NCI-H1694 (cell line): ENCODE measurements at regions not wholly inside any gene's neighbourhood (a gene's known extent, or its start where the extent isn't known, plus 50 kb on each side); places are given as distances from the start of the nearest gene placed in this dataset.

Experiments used
- DNase-seq: peaks from one replicate; lab custom pipeline; 2025; lab: John Stamatoyannopoulos, UW

DNA sequence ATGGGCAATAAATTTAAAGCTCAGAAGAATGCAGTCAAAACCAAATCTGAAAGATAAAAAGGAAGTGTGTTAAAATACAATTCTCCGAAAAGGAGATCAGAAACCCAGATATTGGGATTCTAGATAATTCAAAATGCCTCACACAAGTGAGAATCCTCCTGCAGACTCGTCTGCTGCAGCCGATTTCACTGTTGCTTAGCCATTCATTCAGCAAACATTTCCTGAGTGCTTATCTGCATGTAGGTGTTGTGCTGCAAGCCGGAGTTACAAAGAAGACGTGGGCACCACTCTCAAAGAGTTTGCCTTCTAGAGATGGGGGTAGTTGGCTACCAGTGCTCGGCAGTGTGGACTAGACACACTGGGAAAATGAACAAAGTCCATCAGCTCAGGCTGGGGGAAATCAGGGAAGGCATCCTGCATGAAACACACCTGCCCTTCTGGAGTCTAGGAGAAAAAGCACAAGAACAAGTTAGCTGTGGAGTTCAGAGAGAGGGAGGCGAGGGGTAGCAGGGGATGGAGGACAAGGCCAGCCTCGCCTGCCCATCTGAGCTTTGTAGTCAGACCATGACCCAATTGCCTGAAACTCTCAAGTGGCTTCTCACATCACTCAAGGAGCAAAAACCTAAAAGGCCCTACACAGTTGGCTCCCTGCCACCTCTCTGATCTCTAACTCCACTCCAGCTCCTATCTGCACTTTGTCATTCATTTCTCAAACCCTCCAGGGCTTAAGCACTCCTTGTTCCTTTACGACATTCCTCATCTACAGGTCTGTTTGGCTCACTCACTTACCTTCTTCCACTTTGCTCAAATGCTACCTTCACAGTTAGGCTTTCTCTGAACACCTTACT, 310.0 kb upstream of the DDHD1 start:
- no peak for DNase-seq

DNA sequence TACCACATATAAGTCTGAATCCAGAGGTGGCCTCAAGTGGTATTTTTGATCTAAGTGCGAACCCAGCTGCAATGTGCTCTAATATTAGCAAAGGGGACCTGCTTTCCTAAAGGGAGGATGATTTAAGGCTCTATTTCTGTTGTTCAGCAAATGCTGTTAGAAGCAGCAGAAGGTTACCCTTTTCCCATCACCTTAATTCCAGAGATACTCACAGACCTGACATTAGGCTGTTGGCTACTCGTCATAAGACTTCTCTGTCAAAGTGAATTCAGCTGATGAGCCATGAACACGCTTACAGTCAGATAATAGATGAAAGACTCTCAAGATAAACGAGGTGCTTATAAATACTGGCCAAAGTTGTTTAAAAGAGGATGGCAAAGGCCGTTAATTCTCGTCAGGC, 308.7 kb upstream of the DDHD1 start:
- no peak for DNase-seq

DNA sequence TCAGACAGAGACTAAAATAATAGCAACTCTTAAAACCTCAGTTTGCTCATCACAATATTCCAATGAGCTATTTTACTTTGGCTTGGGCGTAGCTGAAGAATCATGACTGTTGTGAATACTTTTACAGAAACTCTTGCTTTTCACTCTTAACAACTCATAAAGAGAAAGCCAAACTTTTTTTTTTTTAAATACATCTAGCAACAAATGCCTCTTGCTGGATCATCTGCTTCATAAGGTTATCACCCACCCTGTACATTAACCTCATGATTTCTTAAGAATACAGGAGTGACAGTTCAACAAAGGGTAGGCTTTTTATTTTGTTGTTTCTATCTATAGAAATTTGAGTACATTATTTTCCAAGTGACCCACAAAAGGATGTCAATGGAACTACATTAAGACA, 307.4 kb upstream of the DDHD1 start:
- no peak for DNase-seq

DNA sequence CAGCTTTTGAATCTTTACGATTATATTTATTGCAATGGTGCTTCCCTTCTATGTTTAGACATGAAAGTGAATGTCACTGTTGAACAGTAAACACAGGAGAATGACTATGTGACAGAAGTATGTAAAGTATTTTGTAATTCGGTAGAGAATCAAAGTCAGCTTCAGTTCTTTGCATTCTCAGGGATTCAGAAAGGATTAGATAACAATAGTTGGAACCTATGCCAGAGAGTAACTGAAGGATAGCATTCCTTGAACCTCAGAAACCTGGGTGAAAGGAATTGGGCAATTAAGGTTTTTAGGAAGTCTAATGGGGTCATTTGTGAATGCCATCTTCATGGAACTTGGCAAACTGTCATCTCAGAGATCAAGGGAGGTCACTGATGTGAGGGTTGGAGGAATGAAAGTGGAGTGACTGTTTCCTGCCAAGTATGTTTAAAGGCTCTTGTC, 305.3 kb upstream of the DDHD1 start:
- no peak for DNase-seq

DNA sequence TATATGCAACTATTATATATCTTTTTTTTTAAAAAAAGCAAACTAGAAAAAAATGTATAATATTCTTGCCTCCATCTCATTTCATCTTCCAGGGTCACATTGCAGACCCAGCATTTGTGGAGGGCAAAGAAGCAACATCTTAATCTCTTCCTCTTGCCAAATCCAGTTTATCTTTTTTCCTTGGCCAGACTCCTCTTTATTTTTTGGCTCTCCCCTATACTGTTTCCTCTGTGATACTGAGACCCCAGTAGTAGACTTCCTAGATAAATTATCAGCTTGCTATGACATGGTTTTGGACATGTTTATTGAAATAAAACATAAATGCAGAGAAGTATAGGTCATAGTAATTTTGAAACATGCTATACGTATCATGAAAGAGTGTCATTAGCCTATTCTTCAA, 303.8 kb upstream of the DDHD1 start:
- DNase-seq: no peak

DNA sequence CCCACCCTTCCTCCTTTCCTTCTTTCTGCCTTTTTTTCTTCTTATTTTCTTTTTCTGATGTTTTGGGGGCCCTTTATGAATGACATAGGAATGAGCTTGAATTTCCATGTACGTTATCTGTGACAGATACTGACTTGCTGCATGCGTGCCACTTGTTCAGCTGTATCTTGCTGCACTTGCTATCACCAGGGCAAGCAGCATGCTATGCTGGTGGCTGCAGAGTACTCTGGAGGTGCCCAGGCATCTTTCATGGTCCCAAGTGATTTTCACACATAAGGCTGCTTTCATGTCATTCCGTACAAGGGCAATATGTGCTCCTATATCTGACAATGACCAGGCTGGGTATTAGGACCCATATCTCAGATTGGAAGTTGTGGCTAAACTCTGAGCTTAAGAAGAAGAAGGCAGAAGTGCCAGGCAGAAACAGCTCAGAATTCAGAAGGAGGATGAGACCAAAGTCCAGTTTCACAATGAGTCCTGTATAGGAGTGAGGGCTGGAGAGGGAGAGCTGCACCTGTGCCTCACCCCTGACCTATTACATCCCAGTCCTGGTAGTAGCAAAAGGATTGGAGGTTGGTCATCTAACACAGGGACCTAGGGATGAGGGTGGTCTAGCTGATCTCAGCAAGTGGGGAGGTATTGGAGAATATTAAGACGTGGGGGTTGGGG, 299.0 kb upstream of the DDHD1 start:
- no peak for DNase-seq

DNA sequence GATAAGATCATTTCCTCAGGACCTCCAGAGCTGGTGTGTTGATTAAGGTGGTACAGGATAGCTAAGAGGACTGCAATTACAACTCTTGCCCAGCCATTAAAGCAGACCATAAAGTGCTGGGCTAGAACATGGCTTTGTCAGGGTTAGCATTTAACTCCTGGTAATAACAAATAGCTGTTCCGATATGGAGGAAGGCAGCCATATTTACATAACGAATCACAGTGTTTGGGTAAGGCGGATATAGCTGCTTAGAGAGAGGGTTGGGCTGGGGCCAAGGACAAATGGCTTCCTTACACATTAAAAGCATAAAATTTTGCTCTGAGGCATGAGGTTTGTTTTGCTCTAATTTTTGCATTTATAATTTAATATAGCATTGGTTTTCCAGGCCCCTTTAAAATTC, 297.7 kb upstream of the DDHD1 start:
- DNase-seq: no peak

DNA sequence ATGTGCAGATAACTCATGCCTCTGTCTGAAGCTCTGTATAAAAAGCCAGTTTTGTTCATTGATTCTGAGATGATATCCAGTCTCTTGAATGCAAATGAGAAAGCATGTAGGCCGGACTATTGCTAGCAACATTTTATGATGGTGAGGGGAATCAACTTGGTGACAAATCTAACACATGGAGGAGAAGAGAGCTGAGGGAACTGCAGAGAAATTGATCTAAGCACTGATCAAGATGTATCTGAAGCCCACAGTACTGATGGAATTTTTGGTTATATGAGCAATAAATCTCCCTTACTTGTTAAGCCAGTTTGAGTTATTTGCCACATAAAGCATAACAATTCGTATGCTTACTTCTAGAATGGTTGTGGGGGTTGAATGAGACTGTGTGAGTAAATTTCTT, 295.6 kb upstream of the DDHD1 start:
- no peak for DNase-seq

DNA sequence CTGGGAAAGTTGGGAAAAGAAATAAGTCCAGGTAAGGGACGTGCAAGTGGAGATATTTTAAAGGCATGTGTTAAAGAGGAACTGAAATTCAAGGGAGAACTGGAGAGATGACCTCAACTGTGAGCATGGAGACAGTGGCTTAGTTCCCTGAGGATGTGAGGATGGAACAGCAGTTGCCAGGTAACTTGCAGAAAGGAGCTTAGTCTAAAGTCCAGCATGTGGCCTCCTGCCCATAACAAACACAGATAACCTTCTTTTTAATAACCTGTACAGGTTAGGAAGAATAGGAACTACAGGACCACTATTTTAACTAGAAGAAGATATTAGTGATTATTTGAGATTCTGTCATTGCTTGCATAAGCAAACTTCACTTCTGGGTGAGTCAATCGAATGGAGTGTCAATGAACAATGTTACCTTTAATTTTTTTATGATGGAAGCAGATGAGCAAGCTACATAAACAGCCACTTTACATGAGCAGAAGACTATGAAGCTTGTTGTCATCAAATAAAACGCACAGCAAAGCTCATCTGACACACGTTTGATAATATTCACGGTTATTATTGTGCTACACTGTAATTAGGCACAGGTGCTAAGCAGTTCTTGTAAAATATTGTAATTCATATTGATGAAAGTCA, 291.7 kb upstream of the DDHD1 start:
- DNase-seq: no peak

DNA sequence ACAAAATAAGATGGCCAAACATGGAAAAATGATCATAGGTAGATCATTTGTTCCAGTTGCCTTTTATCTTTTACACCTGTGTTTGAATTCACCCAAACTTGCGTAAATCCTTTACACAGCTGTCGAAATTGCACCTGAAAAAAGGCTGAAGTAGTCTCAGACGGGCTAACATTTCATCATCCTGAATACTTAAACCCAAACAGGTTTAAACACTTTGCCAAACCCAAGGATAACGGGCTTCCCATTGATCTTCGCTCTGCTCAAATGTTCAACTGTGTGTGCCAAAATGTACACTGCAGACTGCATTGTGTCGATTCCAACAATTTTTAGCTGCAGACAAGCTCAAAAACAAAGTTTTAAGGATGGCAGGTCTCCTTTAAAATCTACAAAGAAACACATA, 288.7 kb upstream of the DDHD1 start:
- no peak for DNase-seq

DNA sequence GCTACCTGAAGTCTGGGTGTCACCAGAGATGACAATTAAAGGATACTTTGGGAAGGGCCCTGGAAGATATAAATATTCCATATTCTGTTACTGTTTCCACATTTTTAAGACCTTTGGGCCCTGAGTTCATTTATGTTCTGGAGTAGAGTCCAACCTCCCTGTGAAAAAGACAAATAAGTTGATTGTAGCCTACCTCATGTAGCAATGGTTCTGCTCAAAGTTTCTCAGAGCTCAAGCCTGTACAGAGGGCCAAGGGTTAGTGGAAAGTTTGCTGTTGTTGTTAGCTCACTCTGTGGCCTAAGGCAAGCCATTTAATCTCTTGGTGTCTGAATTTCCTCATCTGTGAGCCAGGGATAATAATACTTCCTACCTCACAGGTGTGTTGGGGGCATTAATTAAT, 284.7 kb upstream of the DDHD1 start:
- DNase-seq: no peak

DNA sequence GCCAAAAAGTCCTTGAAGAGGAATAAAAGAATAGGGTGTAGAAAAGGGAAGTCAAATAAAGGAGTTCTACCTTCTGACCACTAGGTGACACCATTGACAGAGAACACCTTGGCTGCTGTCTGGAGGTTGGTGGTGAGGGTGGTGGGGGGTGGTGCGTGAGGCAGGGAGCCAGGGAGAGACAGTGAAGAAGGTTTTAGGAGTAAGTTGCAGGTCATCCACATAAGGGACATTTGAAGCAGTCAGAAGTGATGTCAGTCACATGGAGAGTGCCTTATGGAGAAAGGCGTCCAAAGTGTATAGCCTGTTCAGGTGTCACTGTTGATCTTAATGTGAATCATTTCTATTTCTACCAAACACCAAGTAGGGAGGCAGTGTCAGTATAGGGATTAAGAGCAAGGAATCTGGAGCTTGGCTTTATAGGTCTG, 279.3 kb upstream of the DDHD1 start:
- DNase-seq: peak; percentile 32

DNA sequence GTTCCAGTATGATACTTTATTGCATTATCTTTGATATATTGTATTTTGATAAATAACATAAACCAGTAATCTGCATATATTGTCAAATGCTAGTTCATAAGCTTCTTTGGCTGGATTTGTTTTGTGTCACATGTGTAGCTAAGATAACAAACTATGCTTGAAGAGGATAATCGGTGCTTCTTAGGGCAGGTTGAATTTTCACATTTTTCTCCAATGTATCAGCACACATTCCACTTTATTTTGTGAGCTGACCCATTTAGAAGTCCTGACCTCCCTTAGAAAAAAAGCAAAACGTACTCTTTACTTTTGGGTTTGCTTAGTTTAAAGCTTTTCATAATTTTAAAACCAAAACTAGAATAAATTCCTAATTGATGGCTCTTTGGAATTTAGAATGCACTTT, 277.7 kb upstream of the DDHD1 start:
- no peak for DNase-seq

DNA sequence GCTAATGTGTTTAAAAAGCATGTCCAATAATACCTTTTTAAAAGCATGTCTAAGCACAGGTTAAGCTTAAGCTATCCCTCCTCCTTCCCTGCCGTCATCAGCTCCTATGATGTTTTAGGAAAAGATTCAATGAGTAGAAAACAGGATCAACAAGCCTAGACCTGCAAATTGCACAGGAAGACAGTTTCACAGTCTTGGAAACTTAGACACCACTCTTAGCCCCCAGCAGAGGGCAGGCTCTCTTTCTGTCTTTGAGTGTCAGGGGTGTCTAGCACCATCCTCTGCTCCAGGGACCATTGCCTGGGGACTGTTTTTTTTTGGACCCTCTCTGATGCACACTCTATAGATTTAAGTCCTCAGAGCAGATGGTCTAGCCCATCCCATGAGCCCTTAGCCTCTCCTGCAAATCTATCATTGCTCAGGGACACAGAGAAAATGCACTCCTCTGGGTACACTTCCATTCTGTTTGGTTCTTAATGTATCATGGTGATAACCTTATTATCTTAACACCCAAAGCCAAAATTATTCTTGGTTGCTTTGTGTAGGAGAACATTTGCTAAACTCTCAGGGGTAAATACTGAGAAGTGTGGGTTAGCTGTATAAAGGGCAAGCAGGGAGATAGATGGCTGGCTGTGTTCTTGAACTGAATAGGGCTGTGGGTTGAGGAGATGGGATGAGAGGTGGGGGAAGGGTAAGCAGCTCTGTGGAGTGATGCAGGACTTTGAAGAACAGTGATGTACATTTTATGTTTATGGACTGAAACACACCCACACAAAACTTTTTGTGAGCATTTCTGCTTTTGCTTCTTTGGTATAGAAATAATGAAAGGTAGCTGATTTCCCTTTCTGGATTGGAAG, 259.9 kb upstream of the DDHD1 start:
- no peak for DNase-seq

DNA sequence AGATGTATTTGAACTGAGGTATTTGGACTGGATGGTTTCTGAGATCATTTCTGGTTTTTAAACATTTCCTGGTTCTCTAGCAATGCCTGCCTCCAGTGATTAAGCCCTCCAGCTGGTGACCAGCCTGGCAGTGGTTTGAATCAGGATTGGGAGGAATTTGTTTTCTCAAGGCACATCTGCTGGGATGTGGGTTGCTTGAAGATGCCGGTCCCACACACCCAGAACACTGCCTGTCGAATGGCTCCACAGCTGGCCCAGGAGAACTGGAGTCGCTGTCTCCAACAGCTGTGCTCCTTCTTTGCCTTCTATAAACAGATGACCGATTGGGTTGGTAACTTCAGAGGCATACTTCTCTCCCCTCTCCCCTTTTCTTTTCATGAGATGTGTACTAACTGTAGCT, 258.0 kb upstream of the DDHD1 start:
- DNase-seq: no peak

DNA sequence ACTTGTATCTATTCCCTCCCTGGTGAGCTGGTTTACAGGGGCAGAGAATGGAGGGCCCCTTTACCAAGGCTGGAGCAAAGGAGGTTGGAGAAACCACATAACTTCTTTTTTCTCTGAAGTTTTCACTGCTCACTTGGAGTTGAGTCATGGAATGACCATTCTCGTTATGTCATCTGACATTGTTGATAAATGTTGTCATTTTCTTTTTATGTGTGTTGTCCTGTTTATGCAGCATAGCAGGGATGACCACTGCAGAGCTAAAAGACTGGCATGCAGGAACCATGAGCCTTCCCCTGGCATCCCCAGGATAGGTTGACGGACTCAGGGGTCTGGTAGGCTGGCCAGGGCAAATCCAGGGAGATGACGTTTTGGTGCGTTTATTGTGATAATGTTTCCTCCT, 256.8 kb upstream of the DDHD1 start:
- DNase-seq: no peak

DNA sequence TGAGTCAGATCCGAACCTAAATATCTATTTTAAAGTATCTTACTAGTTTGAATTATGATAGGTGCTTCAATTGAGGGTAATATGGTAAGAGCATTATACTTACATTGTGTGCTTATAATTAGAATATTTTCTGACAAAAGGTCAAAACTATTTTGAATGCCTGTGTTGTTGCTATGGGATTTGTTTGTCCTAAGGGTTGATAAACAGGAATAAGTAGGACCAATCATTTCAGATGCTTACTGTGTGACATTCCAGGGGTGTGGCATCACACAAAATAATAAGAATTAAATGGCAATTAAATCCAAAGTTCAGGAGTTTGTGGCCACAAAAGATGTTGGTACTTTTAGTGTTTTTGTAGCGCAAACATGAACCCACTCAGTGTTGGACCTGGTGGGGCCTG, 256.2 kb upstream of the DDHD1 start:
- no peak for DNase-seq

DNA sequence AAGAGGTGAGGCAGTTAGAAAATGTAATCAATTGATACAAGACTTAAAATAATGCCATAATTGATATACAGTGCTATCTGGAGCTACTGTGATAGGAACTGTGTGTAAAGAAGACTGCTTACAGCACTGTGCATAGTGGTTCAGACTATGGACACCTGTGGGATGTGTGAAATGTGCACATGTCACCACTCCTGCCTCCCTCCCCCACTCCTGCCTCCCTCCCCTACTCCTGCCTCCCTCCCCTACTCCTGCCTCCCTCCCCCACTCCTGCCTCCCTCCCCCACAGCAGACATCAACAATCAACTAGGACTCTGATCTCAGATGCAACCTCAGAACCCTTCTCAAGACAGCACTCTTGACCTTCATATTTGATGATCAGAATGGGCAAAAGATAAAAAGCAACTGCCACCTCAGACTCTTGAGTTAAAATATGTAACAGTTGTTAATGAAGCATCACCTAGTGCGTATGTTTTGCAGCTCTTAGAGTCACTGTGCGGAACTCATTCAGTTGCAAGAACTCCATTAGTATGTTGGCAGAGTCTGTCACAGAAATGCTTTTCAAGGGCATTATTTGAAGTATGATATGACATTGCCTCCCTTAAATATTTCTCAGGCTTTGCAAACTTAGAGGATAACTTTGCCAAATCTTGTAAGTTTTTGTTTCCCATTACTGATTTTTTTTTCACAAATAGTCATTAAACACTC, 255.2 kb upstream of the DDHD1 start:
- DNase-seq: no peak

DNA sequence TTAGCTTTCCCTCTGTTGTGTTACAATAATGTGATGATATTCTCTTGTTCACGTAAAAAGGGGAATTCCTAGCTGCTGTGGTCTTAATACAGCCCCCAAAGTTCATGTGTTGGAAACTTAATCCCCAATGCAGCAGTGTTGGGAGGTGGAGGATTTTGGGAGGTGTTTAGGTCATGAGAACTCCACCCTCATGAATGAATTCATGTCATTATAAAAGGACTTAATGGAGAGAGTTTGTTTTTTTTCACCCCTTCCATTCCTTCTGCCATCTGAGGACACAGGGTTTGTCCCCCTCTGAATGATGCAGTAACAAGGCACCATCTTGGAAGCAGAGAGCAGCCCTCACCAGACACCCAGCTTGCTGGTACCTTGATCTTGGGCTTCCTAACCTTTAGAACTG, 253.4 kb upstream of the DDHD1 start:
- no peak for DNase-seq

DNA sequence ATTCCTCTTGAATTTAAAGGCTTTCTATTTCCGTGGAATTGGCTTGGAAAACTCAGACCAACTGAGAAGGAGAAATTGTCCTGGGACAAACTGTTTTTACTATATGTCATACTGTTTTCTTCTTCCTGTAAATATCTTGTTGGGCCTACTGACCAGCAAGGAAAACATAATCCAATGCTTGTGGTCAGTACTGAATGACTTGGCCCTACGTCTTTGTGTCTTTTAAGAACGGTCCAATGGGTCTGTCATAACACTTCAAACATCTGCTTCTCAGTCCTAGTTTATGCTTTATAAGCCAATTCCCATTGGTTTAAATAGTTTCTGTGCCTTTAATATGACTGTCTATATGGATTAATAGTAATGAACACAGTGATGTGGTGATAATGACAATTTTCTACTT, 248.5 kb upstream of the DDHD1 start:
- no peak for DNase-seq

DNA sequence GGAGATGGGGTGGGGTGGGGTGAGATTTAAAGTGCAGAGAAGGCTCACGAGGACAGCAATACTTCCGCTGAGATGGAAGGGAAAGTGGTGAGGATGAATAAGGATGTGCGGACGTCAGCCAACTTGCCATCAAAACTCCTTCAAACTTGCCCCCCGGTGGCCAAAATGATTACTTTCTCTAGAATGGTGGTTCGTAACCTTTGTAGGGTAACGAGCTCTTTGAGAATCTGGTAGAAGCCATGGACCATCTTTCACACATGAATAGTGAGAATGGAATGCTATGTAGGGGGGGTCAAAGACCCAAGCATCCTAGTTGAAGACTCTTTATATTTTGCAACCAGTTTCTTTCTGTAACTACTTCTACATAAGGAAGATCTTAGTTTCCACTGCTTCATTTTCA, 245.9 kb upstream of the DDHD1 start:
- DNase-seq: no peak

DNA sequence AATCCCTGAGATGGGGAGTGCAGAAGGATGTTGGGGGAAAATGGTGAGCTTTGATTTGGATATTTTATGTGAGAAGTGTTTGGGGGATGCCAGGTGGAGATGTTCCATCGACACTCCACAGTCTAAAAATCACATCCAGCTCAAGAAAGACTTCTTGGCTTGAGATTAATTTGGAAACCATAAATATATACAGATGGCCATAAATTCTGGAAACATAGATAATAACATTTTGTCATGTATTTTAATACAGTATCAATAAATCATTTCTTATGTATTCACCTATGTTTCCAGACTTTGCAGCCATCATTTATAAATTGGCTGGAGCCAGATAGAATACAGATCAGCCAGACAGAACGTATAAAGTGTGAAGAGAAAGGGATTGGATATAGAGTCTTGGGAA, 245.5 kb upstream of the DDHD1 start:
- DNase-seq: no peak
